ENCODE measurements at regions not wholly inside any gene's neighbourhood (a gene's known extent, or its start where the extent isn't known, plus 50 kb on each side); places are given as distances from the start of the nearest gene placed in this dataset.
A peak's percentile ranks its signal among the peaks of the same experiment; 100 is the strongest.

- TF ChIP-seq EZH2phosphoT487 (IDR thresholded peaks at IDR 0.05; ENCODE audit: low read depth): no peak
- no peak for TF ChIP-seq CTCF (IDR thresholded peaks at IDR 0.05; ENCODE audit: low read depth, low read length)
- H3K79me2 ChIP-seq (ENCODE audit: low read length): no peaks in the 10 kb centered on the region
- H3K4me2 ChIP-seq (ENCODE audit: low read length): no peak overlapping the region
- H4K20me1 ChIP-seq (ENCODE audit: insufficient read depth, low read length): no peaks in the 10 kb centered on the region
- H3K9ac ChIP-seq (ENCODE audit: low read length): no peak overlapping the region
- H3K4me3 ChIP-seq (ENCODE audit: low read length): no peak overlapping the region
- H2AFZ ChIP-seq (ENCODE audit: low read depth, low read length): no peak overlapping the region
- H3K4me1 ChIP-seq (ENCODE audit: low read length): peaks cover 10% of the 10 kb centered on the region; the same call in 1 of the 2 replicates
- no peaks in the 10 kb centered on the region for H3K27me3 ChIP-seq (ENCODE audit: low read depth, low read length)
- no peaks in the 10 kb centered on the region for H3K9me3 ChIP-seq (ENCODE audit: insufficient read depth, low read length)
- no peak overlapping the region for H3K27ac ChIP-seq (ENCODE audit: low read length)
- no peaks in the 10 kb centered on the region for H3K36me3 ChIP-seq (replicated peaks; ENCODE audit: low read depth, low read length)
Measured at GRCh38 chr5:109522404-109522803, 112.6 kb upstream of the PJA2 start.

GRCh38 chr5:109519416-109519815, 109.6 kb upstream of the PJA2 start:
- Histone ChIP-seq H3K9me3 (ENCODE audit: insufficient read depth, low read length) (no peaks in the 10 kb centered on the region), H3K9ac (ENCODE audit: low read length) (no peak overlapping the region), H3K27me3 (ENCODE audit: low read depth, low read length) (no peaks in the 10 kb centered on the region), H3K36me3 (replicated peaks; ENCODE audit: low read depth, low read length) (no peaks in the 10 kb centered on the region), H3K4me1 (ENCODE audit: low read length) (0 out of 2 replicates have a peak, but pooled peaks cover 7% of the 10 kb centered on the region), H3K4me3 (ENCODE audit: low read length) (no peak overlapping the region), H3K27ac (ENCODE audit: low read length) (no peak overlapping the region), H4K20me1 (ENCODE audit: insufficient read depth, low read length) (no peaks in the 10 kb centered on the region), H2AFZ (ENCODE audit: low read depth, low read length) (no peak overlapping the region), H3K79me2 (ENCODE audit: low read length) (no peaks in the 10 kb centered on the region), H3K4me2 (ENCODE audit: low read length) (no peak overlapping the region)
- no peak for TF ChIP-seq EZH2phosphoT487 (IDR thresholded peaks at IDR 0.05; ENCODE audit: low read depth)
- TF ChIP-seq CTCF (IDR thresholded peaks at IDR 0.05; ENCODE audit: low read depth, low read length): no peak

- Histone ChIP-seq H3K4me1 (ENCODE audit: low read length) (peaks cover 9% of the 10 kb centered on the region), H2AFZ (ENCODE audit: low read depth, low read length) (no peak overlapping the region), H3K36me3 (replicated peaks; ENCODE audit: low read depth, low read length) (no peaks in the 10 kb centered on the region), H3K27ac (ENCODE audit: low read length) (no peak overlapping the region), H3K79me2 (ENCODE audit: low read length) (no peaks in the 10 kb centered on the region), H3K9me3 (ENCODE audit: insufficient read depth, low read length) (no peaks in the 10 kb centered on the region), H3K27me3 (ENCODE audit: low read depth, low read length) (no peaks in the 10 kb centered on the region), H3K4me2 (ENCODE audit: low read length) (no peak overlapping the region), H4K20me1 (ENCODE audit: insufficient read depth, low read length) (no peaks in the 10 kb centered on the region), H3K4me3 (ENCODE audit: low read length) (no peak overlapping the region), H3K9ac (ENCODE audit: low read length) (no peak overlapping the region)
- TF ChIP-seq CTCF (IDR thresholded peaks at IDR 0.05; ENCODE audit: low read depth, low read length) (no peak), EZH2phosphoT487 (IDR thresholded peaks at IDR 0.05; ENCODE audit: low read depth) (no peak)
Measured at GRCh38 chr5:109516390-109516789, 106.6 kb upstream of the PJA2 start.

- Histone ChIP-seq H3K36me3 (replicated peaks; ENCODE audit: low read depth, low read length) (no peaks in the 10 kb centered on the region), H3K4me2 (ENCODE audit: low read length) (peak overlapping the region; percentile 53), H3K27me3 (ENCODE audit: low read depth, low read length) (no peaks in the 10 kb centered on the region), H3K79me2 (ENCODE audit: low read length) (no peaks in the 10 kb centered on the region), H2AFZ (ENCODE audit: low read depth, low read length) (peak overlapping the region; percentile 66), H3K4me1 (ENCODE audit: low read length) (peaks cover 10% of the 10 kb centered on the region), H3K9me3 (ENCODE audit: insufficient read depth, low read length) (no peaks in the 10 kb centered on the region), H3K9ac (ENCODE audit: low read length) (no peak overlapping the region), H4K20me1 (ENCODE audit: insufficient read depth, low read length) (no peaks in the 10 kb centered on the region), H3K4me3 (ENCODE audit: low read length) (no peak overlapping the region), H3K27ac (ENCODE audit: low read length) (no peak overlapping the region)
- TF ChIP-seq EZH2phosphoT487 (IDR thresholded peaks at IDR 0.05; ENCODE audit: low read depth) (no peak), CTCF (IDR thresholded peaks at IDR 0.05; ENCODE audit: low read depth, low read length) (no peak)
Measured at GRCh38 chr5:109511980-109512734, 102.4 kb upstream of the PJA2 start.
